ENCODE measurements at regions not wholly inside any gene's neighbourhood (a gene's known extent, or its start where the extent isn't known, plus 50 kb on each side); places are given as distances from the start of the nearest gene placed in this dataset.

GRCh38 chr5:10106285-10106684 lies 143.4 kb downstream of the ATPSCKMT start:
- CTCF ChIA-PET (ENCODE audit: low intra/inter-chr PET ratio, low total read pairs) = no interaction called here
- Histone ChIP-seq H3K4me2 (ENCODE audit: low read depth, low read length) (no peak overlapping the region), H3K36me3 (replicated peaks in 1 of 2; ENCODE audit: control insufficient read depth in 1 of 2, insufficient read depth in 2 of 2, low read length in 2 of 2) (no peaks in the 10 kb centered on the region), H2AFZ (ENCODE audit: low read length) (no peak overlapping the region), H3K4me1 (ENCODE audit: insufficient read depth, low read length) (no peaks in the 10 kb centered on the region), H3K9ac (ENCODE audit: insufficient read depth, low read depth, low read length) (no peak overlapping the region), H3K4me3 (replicated peaks in 1 of 3; ENCODE audit: insufficient read depth in 1 of 3, low read depth in 2 of 3, low read length in 3 of 3) (no peak overlapping the region), H4K20me1 (ENCODE audit: insufficient read depth, low read length) (no peaks in the 10 kb centered on the region), H3K9me3 (ENCODE audit: low read length) (no peaks in the 10 kb centered on the region), H3K27ac (ENCODE audit: extremely low read length, insufficient read depth, low read length) (no peak overlapping the region), H3K27me3 (ENCODE audit: control insufficient read depth in 1 of 2, insufficient read depth in 2 of 2, low read length in 2 of 2) (peaks cover 0 to 16% of the 10 kb centered on the region in 2 experiments; a peak in 1 of 5 replicates), H3K79me2 (ENCODE audit: insufficient read depth, low read length) (no peaks in the 10 kb centered on the region)
- 38% methylated on average over 2 of the region's 2 CpGs for WGBS (ENCODE audit: low lambda C conversion rate)
- DNase-seq (ENCODE audit: low spot score) (no peak), ATAC-seq (no peak), FAIRE-seq (no peak)
- TF ChIP-seq ZNF879 (CRISPR knock-in tag; IDR thresholded peaks at IDR 0.05) (no peak), SMAD3 (CRISPR knock-in tag; IDR thresholded peaks at IDR 0.05) (no peak), ZNF496 (CRISPR knock-in tag; IDR thresholded peaks at IDR 0.05; ENCODE audit: insufficient replicate concordance) (no peak), ZNF800 (CRISPR knock-in tag; IDR thresholded peaks at IDR 0.05) (no peak), KLF12 (CRISPR knock-in tag; IDR thresholded peaks at IDR 0.05; ENCODE audit: borderline replicate concordance) (no peak), GATAD2A (CRISPR knock-in tag; IDR thresholded peaks at IDR 0.05) (no peak)
- POLR2A ChIA-PET = no interaction called here
- no TSS peak for BruUV-seq (replicated peaks)
- intact Hi-C loops (cut with micrococcal nuclease; ENCODE audit: unreplicated experiment) (no loop called here), in situ Hi-C loops (cut with HindIII; ENCODE audit: extremely low pct_ligation_motif_present, low pct_unique_long_range_greater_than_20kb) (no loop called here)

DNA sequence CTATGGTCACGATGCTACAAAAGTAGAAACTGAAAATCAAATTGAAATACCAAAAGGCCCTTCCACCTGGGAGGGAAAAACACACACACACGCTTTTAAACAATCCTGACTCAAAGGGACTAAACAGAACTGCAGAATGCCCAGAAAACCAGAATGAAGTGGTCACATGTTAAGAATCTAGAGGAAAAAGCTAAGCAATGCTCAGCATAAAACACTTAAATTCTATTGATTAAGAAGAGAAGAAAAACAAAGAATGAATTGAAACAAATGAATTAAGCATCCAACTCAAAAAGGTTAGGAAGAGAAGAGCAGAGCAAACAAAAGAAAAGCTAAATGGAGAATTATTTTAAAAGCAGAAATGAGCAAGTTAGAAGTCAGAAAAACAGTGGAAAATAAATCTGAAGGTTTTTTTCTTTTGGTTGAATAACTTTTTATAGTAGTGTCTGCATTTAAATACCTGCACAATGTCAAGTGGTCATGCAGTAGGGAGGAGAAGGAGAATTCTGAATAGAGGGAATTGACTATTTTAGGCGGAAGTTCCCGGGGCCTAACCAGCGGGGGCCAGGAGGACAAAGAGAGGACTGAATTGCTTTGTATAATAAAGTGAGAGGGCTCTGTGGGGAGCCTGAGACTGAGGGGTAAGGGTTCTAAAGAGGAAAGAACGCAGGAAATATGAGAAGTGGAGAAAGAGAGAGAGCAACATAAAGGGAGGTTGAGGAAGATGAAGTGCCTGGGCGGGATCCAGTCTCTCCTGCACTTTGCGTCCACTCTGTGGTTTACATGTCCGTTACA lies 146.8 kb downstream of the ATPSCKMT start:
- H4K20me1 ChIP-seq (ENCODE audit: insufficient read depth, low read length) = no peaks in the 10 kb centered on the region
- H3K4me3 ChIP-seq (replicated peaks in 1 of 3; ENCODE audit: insufficient read depth in 1 of 3, low read depth in 2 of 3, low read length in 3 of 3) = no peak overlapping the region
- no peak overlapping the region for H2AFZ ChIP-seq (ENCODE audit: low read length)
- ChIA-PET POLR2A (no interaction called here), CTCF (ENCODE audit: low intra/inter-chr PET ratio, low total read pairs) (no interaction called here)
- H3K9me3 ChIP-seq (ENCODE audit: low read length) = peaks cover 22% of the 10 kb centered on the region
- H3K4me2 ChIP-seq (ENCODE audit: low read depth, low read length) = no peak overlapping the region
- no peaks in the 10 kb centered on the region for H3K4me1 ChIP-seq (ENCODE audit: insufficient read depth, low read length)
- H3K9ac ChIP-seq (ENCODE audit: insufficient read depth, low read depth, low read length) = no peak overlapping the region
- H3K79me2 ChIP-seq (ENCODE audit: insufficient read depth, low read length) = no peaks in the 10 kb centered on the region
- no TSS peak for BruUV-seq (replicated peaks)
- WGBS (ENCODE audit: low lambda C conversion rate) = 19% methylated on average over 9 of the region's 9 CpGs
- in situ Hi-C loops (cut with HindIII; ENCODE audit: extremely low pct_ligation_motif_present, low pct_unique_long_range_greater_than_20kb) (no loop called here), intact Hi-C loops (cut with micrococcal nuclease; ENCODE audit: unreplicated experiment) (no loop called here)
- peaks cover 0 to 7% of the 10 kb centered on the region in 2 experiments; a peak in 1 of 5 replicates for H3K27me3 ChIP-seq (ENCODE audit: control insufficient read depth in 1 of 2, insufficient read depth in 2 of 2, low read length in 2 of 2)
- no peak overlapping the region for H3K27ac ChIP-seq (ENCODE audit: extremely low read length, insufficient read depth, low read length)
- no peak for DNase-seq (ENCODE audit: low spot score)
- no peak for ATAC-seq
- FAIRE-seq = no peak
- no peaks in the 10 kb centered on the region for H3K36me3 ChIP-seq (replicated peaks in 1 of 2; ENCODE audit: control insufficient read depth in 1 of 2, insufficient read depth in 2 of 2, low read length in 2 of 2)
- TF ChIP-seq TBX3 (IDR thresholded peaks at IDR 0.05; ENCODE audit: borderline replicate concordance) (no peak), ZNF441 (CRISPR knock-in tag; IDR thresholded peaks at IDR 0.05; ENCODE audit: borderline replicate concordance) (no peak), FOSL1 (CRISPR knock-in tag; IDR thresholded peaks at IDR 0.05; ENCODE audit: borderline replicate concordance) (no peak), ZNF510 (CRISPR knock-in tag; IDR thresholded peaks at IDR 0.05; ENCODE audit: low read depth) (no peak), THAP7 (CRISPR knock-in tag; IDR thresholded peaks at IDR 0.05) (no peak), MED1 (CRISPR knock-in tag; IDR thresholded peaks at IDR 0.05) (no peak), RBM22 (optimal IDR thresholded peaks at IDR 0.05; ENCODE audit: low read length) (no peak), NCOA2 (CRISPR knock-in tag; IDR thresholded peaks at IDR 0.05) (no peak), HIVEP1 (CRISPR knock-in tag; IDR thresholded peaks at IDR 0.05) (no peak)
- TF ChIP-seq, protein P1, sequence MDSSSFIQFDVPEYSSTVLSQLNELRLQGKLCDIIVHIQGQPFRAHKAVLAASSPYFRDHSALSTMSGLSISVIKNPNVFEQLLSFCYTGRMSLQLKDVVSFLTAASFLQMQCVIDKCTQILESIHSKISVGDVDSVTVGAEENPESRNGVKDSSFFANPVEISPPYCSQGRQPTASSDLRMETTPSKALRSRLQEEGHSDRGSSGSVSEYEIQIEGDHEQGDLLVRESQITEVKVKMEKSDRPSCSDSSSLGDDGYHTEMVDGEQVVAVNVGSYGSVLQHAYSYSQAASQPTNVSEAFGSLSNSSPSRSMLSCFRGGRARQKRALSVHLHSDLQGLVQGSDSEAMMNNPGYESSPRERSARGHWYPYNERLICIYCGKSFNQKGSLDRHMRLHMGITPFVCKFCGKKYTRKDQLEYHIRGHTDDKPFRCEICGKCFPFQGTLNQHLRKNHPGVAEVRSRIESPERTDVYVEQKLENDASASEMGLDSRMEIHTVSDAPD (CRISPR knock-in tag; IDR thresholded peaks at IDR 0.05) = no peak
